ENCODE measurements at regions not wholly inside any gene's neighbourhood (a gene's known extent, or its start where the extent isn't known, plus 50 kb on each side); places are given as distances from the start of the nearest gene placed in this dataset.

DNA sequence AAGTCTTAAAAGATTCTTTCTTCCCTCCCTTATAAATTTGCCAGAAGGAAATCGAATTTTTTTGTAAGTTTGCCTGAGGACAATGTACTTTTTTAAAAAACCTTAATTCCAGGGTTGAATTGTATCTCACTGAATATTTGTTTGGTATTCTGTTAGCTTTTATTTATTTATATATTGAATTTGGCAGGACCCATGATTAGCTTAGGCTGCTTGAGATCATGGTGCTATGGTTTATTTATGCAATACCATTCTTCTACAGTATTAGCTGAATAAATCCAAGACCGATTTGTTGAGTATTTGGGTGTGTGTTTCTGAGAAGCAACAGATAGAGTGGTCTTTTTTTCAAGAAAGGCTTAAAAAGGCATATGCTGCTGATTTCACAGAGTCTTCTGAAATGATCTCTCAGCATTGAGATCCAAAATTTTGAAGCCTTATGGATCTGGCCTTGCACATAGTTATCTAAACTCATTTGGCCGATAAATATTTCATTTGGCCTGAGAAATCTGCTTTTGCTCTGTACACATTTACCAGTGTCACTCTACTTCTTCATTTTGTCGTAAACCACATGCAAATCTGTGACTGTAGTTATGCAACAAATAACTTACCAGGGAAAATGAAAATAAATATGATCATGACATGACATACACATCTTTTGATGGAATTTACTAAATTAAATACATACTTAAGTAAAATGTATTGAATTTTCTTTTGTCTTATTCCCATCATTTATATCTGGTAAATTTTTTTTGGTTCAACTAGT is 265.8 kb upstream of the FLRT2 start:
- Mint-ChIP-seq H3K4me3 (no peak overlapping the region), H3K27ac (no peak overlapping the region), H3K36me3 (ENCODE audit: low read depth) (no peaks in the 10 kb centered on the region), H3K4me1 (no peaks in the 10 kb centered on the region), H3K9me3 (no peaks in the 10 kb centered on the region), H3K27me3 (ENCODE audit: insufficient read depth, low read depth, poor library complexity) (no peaks in the 10 kb centered on the region)
- Histone ChIP-seq H3F3A (replicated peaks; ENCODE audit: low read depth) (no peaks in the 10 kb centered on the region), H3K27ac (ENCODE audit: low read depth) (no peak overlapping the region), H3K79me2 (replicated peaks; ENCODE audit: insufficient read depth) (no peaks in the 10 kb centered on the region), H3K36me3 (ENCODE audit: insufficient read depth) (no peaks in the 10 kb centered on the region), H3K27me3 (ENCODE audit: insufficient read depth) (no peaks in the 10 kb centered on the region), H3K4me3 (no peak overlapping the region), H3K9me2 (ENCODE audit: insufficient read depth) (peaks cover 7% of the 10 kb centered on the region), H3K4me1 (ENCODE audit: insufficient read depth) (no peaks in the 10 kb centered on the region), H3K4me2 (no peak overlapping the region), H4K20me1 (replicated peaks; ENCODE audit: insufficient read depth) (no peaks in the 10 kb centered on the region), H2AFZ (no peak overlapping the region)
- TF ChIP-seq CREB1 (CRISPR knock-in tag; IDR thresholded peaks at IDR 0.05; ENCODE audit: low read depth) (no peak), EZH2phosphoT487 (IDR thresholded peaks at IDR 0.05; ENCODE audit: unreplicated experiment) (no peak), STAT1 (IDR thresholded peaks at IDR 0.05; ENCODE audit: unreplicated experiment) (no peak), POLR2AphosphoS5 (IDR thresholded peaks at IDR 0.05; ENCODE audit: low read depth) (no peak), ZNF331 (CRISPR knock-in tag; IDR thresholded peaks at IDR 0.05; ENCODE audit: low read depth) (no peak), EZH2 (IDR thresholded peaks at IDR 0.05; ENCODE audit: low read depth, unreplicated experiment) (no peak), ZNF114 (CRISPR knock-in tag; IDR thresholded peaks at IDR 0.05) (no peak), JUNB (IDR thresholded peaks at IDR 0.05; ENCODE audit: unreplicated experiment) (no peak), NANOG (IDR thresholded peaks at IDR 0.05; ENCODE audit: borderline replicate concordance) (no peak)
- TF ChIP-seq, protein P1, sequence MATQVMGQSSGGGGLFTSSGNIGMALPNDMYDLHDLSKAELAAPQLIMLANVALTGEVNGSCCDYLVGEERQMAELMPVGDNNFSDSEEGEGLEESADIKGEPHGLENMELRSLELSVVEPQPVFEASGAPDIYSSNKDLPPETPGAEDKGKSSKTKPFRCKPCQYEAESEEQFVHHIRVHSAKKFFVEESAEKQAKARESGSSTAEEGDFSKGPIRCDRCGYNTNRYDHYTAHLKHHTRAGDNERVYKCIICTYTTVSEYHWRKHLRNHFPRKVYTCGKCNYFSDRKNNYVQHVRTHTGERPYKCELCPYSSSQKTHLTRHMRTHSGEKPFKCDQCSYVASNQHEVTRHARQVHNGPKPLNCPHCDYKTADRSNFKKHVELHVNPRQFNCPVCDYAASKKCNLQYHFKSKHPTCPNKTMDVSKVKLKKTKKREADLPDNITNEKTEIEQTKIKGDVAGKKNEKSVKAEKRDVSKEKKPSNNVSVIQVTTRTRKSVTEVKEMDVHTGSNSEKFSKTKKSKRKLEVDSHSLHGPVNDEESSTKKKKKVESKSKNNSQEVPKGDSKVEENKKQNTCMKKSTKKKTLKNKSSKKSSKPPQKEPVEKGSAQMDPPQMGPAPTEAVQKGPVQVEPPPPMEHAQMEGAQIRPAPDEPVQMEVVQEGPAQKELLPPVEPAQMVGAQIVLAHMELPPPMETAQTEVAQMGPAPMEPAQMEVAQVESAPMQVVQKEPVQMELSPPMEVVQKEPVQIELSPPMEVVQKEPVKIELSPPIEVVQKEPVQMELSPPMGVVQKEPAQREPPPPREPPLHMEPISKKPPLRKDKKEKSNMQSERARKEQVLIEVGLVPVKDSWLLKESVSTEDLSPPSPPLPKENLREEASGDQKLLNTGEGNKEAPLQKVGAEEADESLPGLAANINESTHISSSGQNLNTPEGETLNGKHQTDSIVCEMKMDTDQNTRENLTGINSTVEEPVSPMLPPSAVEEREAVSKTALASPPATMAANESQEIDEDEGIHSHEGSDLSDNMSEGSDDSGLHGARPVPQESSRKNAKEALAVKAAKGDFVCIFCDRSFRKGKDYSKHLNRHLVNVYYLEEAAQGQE (IDR thresholded peaks at IDR 0.05; ENCODE audit: unreplicated experiment): no peak
- TF ChIP-seq, protein P2, sequence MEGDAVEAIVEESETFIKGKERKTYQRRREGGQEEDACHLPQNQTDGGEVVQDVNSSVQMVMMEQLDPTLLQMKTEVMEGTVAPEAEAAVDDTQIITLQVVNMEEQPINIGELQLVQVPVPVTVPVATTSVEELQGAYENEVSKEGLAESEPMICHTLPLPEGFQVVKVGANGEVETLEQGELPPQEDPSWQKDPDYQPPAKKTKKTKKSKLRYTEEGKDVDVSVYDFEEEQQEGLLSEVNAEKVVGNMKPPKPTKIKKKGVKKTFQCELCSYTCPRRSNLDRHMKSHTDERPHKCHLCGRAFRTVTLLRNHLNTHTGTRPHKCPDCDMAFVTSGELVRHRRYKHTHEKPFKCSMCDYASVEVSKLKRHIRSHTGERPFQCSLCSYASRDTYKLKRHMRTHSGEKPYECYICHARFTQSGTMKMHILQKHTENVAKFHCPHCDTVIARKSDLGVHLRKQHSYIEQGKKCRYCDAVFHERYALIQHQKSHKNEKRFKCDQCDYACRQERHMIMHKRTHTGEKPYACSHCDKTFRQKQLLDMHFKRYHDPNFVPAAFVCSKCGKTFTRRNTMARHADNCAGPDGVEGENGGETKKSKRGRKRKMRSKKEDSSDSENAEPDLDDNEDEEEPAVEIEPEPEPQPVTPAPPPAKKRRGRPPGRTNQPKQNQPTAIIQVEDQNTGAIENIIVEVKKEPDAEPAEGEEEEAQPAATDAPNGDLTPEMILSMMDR (conservative IDR thresholded peaks at IDR 0.05; ENCODE audit: low read depth in 2 of 2): no peak
- TF ChIP-seq, protein P3, sequence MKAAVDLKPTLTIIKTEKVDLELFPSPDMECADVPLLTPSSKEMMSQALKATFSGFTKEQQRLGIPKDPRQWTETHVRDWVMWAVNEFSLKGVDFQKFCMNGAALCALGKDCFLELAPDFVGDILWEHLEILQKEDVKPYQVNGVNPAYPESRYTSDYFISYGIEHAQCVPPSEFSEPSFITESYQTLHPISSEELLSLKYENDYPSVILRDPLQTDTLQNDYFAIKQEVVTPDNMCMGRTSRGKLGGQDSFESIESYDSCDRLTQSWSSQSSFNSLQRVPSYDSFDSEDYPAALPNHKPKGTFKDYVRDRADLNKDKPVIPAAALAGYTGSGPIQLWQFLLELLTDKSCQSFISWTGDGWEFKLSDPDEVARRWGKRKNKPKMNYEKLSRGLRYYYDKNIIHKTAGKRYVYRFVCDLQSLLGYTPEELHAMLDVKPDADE (IDR thresholded peaks at IDR 0.05): no peak
- TF ChIP-seq, protein P4, sequence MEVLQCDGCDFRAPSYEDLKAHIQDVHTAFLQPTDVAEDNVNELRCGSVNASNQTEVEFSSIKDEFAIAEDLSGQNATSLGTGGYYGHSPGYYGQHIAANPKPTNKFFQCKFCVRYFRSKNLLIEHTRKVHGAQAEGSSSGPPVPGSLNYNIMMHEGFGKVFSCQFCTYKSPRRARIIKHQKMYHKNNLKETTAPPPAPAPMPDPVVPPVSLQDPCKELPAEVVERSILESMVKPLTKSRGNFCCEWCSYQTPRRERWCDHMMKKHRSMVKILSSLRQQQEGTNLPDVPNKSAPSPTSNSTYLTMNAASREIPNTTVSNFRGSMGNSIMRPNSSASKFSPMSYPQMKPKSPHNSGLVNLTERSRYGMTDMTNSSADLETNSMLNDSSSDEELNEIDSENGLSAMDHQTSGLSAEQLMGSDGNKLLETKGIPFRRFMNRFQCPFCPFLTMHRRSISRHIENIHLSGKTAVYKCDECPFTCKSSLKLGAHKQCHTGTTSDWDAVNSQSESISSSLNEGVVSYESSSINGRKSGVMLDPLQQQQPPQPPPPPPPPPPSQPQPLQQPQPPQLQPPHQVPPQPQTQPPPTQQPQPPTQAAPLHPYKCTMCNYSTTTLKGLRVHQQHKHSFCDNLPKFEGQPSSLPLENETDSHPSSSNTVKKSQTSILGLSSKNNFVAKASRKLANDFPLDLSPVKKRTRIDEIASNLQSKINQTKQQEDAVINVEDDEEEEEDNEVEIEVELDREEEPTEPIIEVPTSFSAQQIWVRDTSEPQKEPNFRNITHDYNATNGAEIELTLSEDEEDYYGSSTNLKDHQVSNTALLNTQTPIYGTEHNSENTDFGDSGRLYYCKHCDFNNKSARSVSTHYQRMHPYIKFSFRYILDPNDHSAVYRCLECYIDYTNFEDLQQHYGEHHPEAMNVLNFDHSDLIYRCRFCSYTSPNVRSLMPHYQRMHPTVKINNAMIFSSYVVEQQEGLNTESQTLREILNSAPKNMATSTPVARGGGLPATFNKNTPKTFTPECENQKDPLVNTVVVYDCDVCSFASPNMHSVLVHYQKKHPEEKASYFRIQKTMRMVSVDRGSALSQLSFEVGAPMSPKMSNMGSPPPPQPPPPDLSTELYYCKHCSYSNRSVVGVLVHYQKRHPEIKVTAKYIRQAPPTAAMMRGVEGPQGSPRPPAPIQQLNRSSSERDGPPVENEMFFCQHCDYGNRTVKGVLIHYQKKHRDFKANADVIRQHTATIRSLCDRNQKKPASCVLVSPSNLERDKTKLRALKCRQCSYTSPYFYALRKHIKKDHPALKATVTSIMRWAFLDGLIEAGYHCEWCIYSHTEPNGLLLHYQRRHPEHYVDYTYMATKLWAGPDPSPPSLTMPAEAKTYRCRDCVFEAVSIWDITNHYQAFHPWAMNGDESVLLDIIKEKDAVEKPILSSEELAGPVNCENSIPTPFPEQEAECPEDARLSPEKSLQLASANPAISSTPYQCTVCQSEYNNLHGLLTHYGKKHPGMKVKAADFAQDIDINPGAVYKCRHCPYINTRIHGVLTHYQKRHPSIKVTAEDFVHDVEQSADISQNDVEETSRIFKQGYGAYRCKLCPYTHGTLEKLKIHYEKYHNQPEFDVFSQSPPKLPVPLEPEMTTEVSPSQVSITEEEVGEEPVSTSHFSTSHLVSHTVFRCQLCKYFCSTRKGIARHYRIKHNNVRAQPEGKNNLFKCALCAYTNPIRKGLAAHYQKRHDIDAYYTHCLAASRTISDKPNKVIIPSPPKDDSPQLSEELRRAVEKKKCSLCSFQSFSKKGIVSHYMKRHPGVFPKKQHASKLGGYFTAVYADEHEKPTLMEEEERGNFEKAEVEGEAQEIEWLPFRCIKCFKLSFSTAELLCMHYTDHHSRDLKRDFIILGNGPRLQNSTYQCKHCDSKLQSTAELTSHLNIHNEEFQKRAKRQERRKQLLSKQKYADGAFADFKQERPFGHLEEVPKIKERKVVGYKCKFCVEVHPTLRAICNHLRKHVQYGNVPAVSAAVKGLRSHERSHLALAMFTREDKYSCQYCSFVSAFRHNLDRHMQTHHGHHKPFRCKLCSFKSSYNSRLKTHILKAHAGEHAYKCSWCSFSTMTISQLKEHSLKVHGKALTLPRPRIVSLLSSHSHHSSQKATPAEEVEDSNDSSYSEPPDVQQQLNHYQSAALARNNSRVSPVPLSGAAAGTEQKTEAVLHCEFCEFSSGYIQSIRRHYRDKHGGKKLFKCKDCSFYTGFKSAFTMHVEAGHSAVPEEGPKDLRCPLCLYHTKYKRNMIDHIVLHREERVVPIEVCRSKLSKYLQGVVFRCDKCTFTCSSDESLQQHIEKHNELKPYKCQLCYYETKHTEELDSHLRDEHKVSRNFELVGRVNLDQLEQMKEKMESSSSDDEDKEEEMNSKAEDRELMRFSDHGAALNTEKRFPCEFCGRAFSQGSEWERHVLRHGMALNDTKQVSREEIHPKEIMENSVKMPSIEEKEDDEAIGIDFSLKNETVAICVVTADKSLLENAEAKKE (CRISPR knock-in tag; IDR thresholded peaks at IDR 0.05): no peak
- DNase-seq (ENCODE audit: low spot score) (no peak), ATAC-seq (no peak)

All from GM23338 (cell line).